ENCODE measurements at regions not wholly inside any gene's neighbourhood (a gene's known extent, or its start where the extent isn't known, plus 50 kb on each side); places are given as distances from the start of the nearest gene placed in this dataset.

DNA sequence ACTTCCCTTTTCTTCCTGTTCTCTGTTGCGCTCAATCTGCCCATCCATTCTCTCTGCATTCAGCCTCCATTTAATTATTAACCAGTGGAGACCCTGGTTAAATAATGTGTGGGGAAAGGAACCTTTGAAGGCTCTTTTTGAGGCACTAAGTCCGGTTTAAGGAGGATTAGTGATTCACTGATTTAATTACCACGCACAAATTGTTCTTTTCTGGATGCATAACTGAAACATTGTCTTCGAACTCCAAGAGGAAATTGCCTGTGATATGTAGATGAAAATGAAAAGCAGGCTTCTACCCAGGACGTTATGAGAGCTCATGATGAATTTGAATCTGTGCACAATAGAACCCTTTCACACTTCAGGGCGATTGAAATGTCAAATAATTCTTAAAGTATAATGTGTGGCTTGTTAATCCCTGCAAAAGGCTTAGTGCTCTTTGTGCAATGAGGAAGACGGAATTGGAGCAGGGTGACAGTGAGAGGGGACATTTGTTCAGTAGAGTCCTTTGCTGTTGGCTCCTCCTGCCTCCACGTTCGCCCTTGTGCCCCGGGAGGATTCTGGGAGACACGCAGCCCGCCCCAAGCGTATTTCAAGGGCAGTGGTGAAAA, 51.1 kb upstream of the ZNF236 start:
- Histone ChIP-seq H3K27me3 (ENCODE audit: insufficient read depth, low read length) (no peaks in the 10 kb centered on the region), H3K4me1 (ENCODE audit: insufficient read depth, low read length) (no peaks in the 10 kb centered on the region), H3K9me3 (ENCODE audit: low read depth, low read length) (no peaks in the 10 kb centered on the region), H3K4me3 (ENCODE audit: low read length) (no peak overlapping the region)

DNA sequence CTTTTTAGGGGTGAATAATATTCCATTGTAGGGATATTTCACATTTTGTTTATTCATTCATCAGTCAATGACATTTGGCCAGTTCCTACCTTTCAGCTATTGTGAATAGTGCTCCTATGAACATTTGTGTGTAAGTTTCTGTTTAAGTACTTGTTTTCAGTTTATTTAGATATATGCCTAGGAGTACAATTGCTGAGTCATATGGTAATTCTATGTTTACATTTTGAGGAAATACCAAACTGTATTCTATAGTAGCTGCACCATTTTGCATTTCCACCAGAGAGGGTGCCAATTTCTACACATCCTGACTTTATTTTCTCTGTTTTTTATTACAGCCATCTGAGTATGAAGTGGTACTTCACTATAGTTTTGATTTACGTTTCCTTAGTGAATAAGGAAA, 54.4 kb upstream of the ZNF236 start:
- no peaks in the 10 kb centered on the region for H3K4me1 ChIP-seq (ENCODE audit: insufficient read depth, low read length)
- no peaks in the 10 kb centered on the region for H3K9me3 ChIP-seq (ENCODE audit: low read depth, low read length)
- H3K27me3 ChIP-seq (ENCODE audit: insufficient read depth, low read length), result no peaks in the 10 kb centered on the region
- H3K4me3 ChIP-seq (ENCODE audit: low read length), result no peak overlapping the region

DNA sequence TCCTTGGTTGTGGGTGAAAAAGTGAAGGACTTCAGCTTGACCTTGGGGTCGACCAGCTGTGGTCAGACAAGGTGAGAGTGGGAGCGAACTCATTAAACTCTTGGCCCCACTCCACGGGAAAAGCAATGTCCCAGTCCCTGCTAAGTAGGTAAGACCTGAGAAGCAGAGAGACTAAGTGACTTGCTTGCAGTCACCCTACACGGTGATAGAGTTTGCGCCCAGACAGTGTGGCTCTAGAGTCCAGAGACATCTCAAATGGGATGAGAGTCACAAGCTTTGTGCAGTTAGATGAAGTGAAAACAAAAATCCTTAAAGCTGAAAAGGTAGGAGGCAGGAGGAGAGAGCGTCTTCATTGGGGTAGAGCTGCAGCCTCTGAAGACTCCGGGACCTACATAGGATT, 55.9 kb upstream of the ZNF236 start:
- no peaks in the 10 kb centered on the region for H3K27me3 ChIP-seq (ENCODE audit: insufficient read depth, low read length)
- H3K9me3 ChIP-seq (ENCODE audit: low read depth, low read length), result peaks cover 6% of the 10 kb centered on the region
- no peak overlapping the region for H3K4me3 ChIP-seq (ENCODE audit: low read length)

DNA sequence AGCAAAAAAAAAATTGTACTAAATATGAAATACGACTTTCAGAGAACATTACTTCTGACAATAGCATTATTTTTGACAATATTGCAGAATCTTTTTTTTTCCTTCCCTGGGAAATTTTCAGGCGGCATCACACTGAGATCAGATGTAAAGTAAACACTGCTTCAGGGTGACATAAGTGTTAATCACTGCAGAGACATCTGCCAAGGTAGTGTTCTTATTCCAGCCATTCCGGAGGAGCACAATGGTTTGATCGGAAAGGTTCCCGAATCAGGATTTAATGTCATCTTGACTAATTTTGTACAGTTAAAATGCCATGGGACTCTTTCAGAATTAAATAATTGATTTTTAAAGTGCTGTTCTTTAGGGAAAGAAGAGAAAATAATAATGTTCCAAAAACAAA, 56.7 kb upstream of the ZNF236 start:
- no peak overlapping the region for H3K4me3 ChIP-seq (ENCODE audit: low read length)
- no peaks in the 10 kb centered on the region for H3K4me1 ChIP-seq (ENCODE audit: insufficient read depth, low read length)
- H3K27me3 ChIP-seq (ENCODE audit: insufficient read depth, low read length), result no peaks in the 10 kb centered on the region
- H3K9me3 ChIP-seq (ENCODE audit: low read depth, low read length), result peaks cover 6% of the 10 kb centered on the region

More for the DNA sequence above, 55.9 kb upstream of the ZNF236 start:
- H3K4me1 ChIP-seq (ENCODE audit: insufficient read depth, low read length), result no peaks in the 10 kb centered on the region

DNA sequence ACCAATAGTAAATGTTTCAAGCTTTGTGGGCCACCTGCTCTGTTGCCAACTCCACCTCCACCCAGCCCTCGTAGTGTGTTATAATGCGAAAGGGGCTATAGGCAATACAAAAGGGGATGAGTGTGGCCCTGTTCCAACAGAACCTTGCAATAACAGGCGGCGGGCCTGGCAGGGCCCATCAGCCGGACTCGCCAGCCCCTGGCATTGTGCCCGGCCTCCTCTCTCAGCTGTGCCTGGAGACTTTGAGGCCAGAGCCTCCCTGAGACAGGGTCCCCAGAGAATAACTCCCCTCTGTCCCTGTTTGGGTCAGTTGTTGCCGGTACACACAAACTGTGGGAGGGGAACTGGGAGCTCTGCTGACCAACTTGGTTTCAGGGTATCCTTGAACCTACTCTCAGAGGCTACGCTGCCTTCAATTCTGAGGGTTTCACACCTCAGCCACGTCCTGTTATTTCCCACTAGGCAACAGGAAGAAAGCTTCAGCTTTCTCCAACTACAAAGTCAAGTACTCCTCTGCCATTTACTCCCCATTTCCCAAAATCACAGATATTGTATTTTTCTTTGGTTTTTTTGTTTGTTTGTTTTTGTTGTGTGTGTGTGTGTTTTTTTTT, 58.0 kb upstream of the ZNF236 start:
- no peaks in the 10 kb centered on the region for H3K27me3 ChIP-seq (ENCODE audit: insufficient read depth, low read length)
- H3K4me3 ChIP-seq (ENCODE audit: low read length), result no peak overlapping the region
- H3K4me1 ChIP-seq (ENCODE audit: insufficient read depth, low read length), result no peaks in the 10 kb centered on the region
- peaks cover 6% of the 10 kb centered on the region for H3K9me3 ChIP-seq (ENCODE audit: low read depth, low read length)

DNA sequence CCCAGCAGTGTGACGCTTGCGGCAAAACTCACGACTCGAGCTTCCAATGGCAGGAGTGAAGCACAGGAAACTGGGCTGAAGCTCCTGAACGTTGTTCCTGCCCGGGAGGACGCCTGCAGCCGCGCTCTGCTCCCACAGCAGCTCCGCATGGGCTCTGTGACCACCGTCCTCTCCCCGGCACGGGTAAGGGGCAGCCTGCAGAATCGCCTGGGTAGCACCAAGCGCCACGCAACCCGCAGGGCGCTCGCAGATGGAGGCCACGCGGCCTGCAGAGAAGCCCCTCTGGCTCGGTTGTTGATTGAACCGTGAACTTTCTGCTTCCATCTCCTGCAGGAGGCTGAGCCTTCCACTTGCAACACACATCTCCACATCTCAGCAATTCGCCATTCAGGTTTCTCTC, 63.3 kb upstream of the ZNF236 start:
- Histone ChIP-seq H3K4me1 (ENCODE audit: insufficient read depth, low read length) (no peaks in the 10 kb centered on the region), H3K9me3 (ENCODE audit: low read depth, low read length) (peaks cover 6% of the 10 kb centered on the region), H3K27me3 (ENCODE audit: insufficient read depth, low read length) (no peaks in the 10 kb centered on the region), H3K4me3 (ENCODE audit: low read length) (no peak overlapping the region)

DNA sequence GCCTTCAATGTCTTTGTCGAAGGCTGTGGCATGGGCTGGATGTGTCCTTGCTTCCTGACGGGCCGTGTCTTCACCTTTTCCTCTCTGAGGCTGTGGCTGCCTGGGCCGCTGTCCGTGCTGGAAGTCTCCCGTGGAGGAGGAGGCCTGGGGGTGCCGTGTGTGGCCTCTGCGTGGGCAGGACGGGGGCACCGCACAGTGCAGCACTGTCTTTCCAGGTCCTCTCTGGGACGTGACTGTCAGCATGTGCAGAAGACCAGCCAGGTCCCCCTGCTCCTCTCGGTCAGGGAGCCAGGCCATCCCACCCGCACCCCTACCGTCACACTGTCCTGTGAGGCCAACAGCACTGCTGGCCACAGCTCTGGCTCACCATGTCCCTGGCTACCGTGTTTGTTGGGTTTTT, 64.4 kb upstream of the ZNF236 start:
- Histone ChIP-seq H3K9me3 (ENCODE audit: low read depth, low read length) (peaks cover 6% of the 10 kb centered on the region), H3K4me3 (ENCODE audit: low read length) (no peak overlapping the region), H3K4me1 (ENCODE audit: insufficient read depth, low read length) (no peaks in the 10 kb centered on the region), H3K27me3 (ENCODE audit: insufficient read depth, low read length) (no peaks in the 10 kb centered on the region)

DNA sequence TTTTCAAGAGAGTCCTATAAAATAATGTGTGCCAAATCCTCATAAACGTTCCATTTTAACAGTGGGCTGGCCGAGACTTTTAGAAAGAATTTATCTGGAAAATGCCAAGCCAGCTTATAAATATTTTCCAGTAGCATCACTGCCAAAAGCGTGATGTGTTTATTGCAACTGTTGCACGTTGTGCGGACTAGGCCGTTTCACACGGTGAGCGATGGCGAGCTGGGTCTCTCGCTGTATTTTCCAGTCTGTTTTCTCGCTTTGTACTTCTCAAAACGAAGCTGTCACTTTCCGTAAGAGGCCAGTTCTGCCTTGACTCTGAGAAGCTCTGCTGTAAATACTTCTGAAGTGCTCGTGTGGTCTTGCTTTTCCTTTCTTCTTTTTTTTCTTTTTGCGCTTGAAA, 65.0 kb upstream of the ZNF236 start:
- no peaks in the 10 kb centered on the region for H3K4me1 ChIP-seq (ENCODE audit: insufficient read depth, low read length)
- no peaks in the 10 kb centered on the region for H3K27me3 ChIP-seq (ENCODE audit: insufficient read depth, low read length)
- no peak overlapping the region for H3K4me3 ChIP-seq (ENCODE audit: low read length)
- peaks cover 6% of the 10 kb centered on the region for H3K9me3 ChIP-seq (ENCODE audit: low read depth, low read length)

DNA sequence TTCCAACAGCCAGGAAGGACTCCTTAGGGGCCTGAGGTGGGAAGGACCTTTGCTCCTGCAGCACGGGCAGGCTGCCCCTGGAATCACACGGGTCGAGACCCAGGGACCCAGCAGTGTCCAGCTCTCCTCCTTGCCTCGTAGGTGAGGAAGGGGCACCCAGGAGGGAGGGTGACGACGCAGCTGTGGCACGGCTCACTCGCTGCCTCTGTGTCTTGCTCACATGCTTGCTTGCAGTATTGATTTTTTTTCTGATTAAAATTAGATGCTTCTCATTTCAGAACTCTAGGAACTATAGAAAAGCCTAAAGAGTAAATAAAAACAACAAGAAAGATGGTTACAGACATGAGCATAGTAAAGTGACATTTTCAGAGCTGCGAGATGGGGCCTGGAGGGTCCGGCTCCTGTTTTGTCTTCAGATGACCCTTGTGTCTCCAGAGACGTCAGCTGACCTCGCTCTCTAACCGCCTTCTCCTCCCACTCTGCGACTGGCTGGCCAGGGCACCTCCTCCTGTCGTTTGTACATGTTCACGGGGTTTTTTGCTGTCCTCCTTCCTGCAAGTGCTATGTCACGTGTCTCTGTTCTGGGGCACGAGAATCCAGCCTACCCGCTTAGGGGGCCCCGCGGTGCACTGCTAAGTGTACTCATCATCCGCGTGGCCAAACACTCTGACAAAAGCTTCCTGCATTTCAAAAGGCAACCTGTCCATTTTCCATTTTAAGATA, 65.7 kb upstream of the ZNF236 start:
- Histone ChIP-seq H3K9me3 (ENCODE audit: low read depth, low read length) (peaks cover under 1% of the 10 kb centered on the region), H3K4me1 (ENCODE audit: insufficient read depth, low read length) (no peaks in the 10 kb centered on the region), H3K4me3 (ENCODE audit: low read length) (no peak overlapping the region), H3K27me3 (ENCODE audit: insufficient read depth, low read length) (no peaks in the 10 kb centered on the region)

DNA sequence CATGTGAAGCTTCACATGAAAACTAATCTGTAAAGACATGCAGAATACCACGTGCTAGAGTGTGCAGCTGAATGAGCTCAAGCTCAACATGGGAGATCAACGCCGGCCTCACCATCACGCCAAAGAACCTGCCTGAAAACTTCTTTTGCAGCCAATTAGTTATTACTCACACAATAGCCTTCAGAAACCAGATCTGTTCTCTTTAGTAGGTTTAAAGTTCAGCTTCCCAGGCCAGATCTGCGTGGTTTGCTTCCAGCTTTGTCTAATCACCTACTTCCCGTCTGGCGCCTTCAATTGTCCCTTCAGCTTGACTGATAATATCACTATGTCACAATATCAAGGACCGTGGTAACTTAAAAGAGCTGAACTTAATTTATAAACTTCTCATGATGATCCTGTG, 68.0 kb upstream of the ZNF236 start:
- no peaks in the 10 kb centered on the region for H3K27me3 ChIP-seq (ENCODE audit: insufficient read depth, low read length)
- H3K4me1 ChIP-seq (ENCODE audit: insufficient read depth, low read length), result no peaks in the 10 kb centered on the region
- H3K4me3 ChIP-seq (ENCODE audit: low read length), result no peak overlapping the region
- peaks cover 9% of the 10 kb centered on the region for H3K9me3 ChIP-seq (ENCODE audit: low read depth, low read length)

DNA sequence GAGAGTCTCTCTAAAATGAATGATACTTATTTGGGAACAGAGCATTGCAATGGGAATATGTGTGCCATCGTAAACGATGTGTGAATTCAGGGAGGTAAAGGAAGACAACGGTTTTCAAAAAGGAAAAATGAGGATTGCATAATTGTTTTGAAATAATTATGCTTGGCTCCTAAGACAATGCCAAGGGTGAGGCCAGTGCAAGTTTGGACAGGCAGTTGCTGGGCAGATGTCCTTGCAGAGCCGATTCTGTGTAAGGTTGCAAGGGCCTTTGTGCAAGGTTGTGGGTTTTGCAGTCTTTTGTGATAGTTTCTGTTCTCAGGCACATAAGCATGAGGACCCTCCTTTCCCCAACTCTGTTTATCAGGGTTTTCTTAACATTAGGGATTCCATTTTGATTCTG, 70.0 kb upstream of the ZNF236 start:
- Histone ChIP-seq H3K4me3 (ENCODE audit: low read length) (no peak overlapping the region), H3K4me1 (ENCODE audit: insufficient read depth, low read length) (no peaks in the 10 kb centered on the region), H3K9me3 (ENCODE audit: low read depth, low read length) (peaks cover 15% of the 10 kb centered on the region), H3K27me3 (ENCODE audit: insufficient read depth, low read length) (no peaks in the 10 kb centered on the region)

DNA sequence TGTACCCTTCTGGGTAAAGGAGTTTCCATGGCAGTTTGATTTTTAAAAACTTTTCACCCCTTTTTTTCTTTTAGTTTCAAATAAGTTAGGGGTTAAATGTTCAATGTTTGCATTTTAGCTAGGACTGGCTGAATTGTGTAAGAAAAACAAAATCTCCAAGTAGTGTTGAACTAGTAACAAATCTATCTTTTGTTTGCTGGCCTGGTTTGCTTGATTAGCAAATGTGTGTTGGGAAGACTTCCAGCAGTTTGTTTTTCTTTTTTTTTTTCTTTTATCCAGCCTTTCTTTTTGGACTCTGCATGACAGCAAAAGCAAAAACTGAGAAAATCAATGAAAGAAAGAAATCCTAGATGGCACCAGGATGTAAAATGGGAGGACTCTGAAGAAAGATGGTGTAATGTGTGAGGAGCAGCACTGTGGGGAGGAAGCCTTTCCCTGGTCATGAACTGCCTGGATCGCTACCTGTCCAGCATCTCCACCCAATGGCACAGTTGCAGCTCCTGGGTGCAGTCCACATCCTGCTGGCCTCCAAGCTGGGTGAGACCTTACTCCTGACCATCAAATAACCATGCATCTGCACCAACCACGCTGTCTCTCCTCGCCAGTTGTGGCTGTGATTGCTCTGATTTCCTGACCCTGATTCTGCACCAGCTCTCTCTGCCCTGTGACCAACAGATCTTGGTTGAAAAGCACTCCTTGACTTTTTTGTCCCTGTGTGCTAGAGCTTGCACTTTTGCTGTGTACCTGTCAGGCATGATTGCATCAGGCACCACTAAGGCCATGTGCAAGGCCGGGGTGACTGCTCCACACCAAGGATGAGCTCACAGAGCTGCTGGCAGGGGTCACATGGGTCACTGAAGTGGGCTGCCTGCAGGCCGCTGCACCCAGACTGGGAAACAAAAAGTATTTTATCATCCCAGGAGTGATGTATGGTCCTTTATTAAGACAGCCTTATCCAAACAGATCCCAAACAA, 71.2 kb upstream of the ZNF236 start:
- Histone ChIP-seq H3K27me3 (ENCODE audit: insufficient read depth, low read length) (no peaks in the 10 kb centered on the region), H3K4me1 (ENCODE audit: insufficient read depth, low read length) (no peaks in the 10 kb centered on the region), H3K4me3 (ENCODE audit: low read length) (no peak overlapping the region), H3K9me3 (ENCODE audit: low read depth, low read length) (peaks cover 15% of the 10 kb centered on the region)

DNA sequence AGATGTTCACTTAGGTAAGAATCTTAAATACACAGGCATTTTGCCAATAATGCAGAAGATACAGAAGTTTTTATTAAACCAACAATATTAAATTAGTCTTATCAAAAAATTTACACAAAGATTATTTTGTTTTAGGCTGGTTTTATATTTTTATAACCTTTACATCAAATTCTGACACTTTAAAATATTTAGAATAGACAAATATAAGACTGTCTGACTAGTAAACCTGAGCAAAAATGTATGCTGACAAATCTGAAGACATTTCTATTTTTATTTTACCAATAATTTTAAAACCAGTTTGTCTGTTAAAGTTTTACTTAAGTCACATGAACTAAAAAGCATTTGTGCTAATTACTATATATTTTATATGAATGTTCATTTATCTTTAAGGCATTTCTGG, 72.1 kb upstream of the ZNF236 start:
- Histone ChIP-seq H3K9me3 (ENCODE audit: low read depth, low read length) (peaks cover 15% of the 10 kb centered on the region), H3K27me3 (ENCODE audit: insufficient read depth, low read length) (peaks cover 3% of the 10 kb centered on the region), H3K4me3 (ENCODE audit: low read length) (no peak overlapping the region)

DNA sequence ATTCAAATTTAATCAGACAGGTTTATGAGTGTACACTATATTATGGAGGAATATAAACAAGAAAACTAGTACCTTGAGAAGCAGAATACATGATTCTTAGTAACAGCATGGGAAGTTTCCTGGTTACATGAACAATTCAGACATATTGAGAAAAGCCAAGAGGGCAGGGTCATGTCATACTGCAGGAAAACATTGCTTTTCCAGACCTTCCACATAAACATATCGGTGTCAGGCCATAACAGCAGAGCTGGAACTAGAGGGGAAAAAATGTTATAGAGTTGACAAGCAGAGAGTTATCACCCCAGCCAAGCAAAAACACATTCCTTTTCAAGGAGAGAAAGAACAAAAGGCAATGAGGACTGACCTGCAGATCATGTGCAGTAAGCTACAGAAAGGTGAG, 74.7 kb upstream of the ZNF236 start:
- Histone ChIP-seq H3K4me3 (ENCODE audit: low read length) (no peak overlapping the region), H3K27me3 (ENCODE audit: insufficient read depth, low read length) (peaks cover 3% of the 10 kb centered on the region), H3K9me3 (ENCODE audit: low read depth, low read length) (peaks cover 15% of the 10 kb centered on the region), H3K4me1 (ENCODE audit: insufficient read depth, low read length) (no peaks in the 10 kb centered on the region)

More for the DNA sequence above, 72.1 kb upstream of the ZNF236 start:
- no peaks in the 10 kb centered on the region for H3K4me1 ChIP-seq (ENCODE audit: insufficient read depth, low read length)

DNA sequence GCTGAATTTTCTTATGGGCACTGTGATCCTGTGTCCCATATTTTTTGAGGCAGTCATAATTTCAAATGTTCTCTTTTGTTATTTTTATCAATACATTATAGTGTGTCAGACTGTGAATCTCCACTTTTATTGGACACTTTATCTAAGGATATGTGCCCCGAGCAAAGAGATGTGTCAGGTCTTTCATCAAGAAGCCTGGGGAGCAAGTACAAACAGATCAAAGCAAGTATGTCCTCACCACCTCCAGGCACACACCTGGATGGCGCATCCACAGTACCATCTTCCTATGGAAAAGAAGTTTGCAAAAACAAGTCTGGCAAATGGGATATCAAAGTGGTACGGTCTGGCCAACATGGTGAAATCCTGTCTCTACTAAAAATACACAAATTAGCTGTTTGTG, 81.0 kb upstream of the ZNF236 start:
- Histone ChIP-seq H3K27me3 (ENCODE audit: insufficient read depth, low read length) (peaks cover 3% of the 10 kb centered on the region), H3K9me3 (ENCODE audit: low read depth, low read length) (no peaks in the 10 kb centered on the region), H3K4me3 (ENCODE audit: low read length) (no peak overlapping the region), H3K4me1 (ENCODE audit: insufficient read depth, low read length) (peaks cover 9% of the 10 kb centered on the region)
